ENCODE measurements at regions not wholly inside any gene's neighbourhood (a gene's known extent, or its start where the extent isn't known, plus 50 kb on each side); places are given as distances from the start of the nearest gene placed in this dataset.

DNA sequence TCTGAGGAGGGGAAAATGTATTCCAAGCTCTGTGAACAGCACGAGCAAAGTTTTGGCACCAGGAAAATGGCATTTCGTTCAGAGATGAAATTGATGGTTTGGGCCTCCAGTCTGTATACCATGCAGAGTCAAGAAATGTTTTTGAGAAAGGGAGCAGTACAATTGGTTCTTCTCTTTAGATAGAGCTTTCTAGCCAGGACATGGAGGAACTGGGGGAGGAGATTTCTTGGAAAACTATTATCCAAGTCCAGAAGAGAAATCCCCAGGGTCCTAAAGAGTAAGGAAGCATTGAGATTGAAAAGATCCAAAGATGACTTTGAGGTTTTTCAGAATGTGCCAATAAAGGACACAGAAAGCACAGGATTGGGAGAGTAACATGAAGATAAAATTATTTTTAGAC lies 432.4 kb downstream of the TNS1 start:
- Mint-ChIP-seq H3K27me3 (ENCODE audit: unreplicated experiment) (peaks cover 1% of the 10 kb centered on the region), H3K4me3 (ENCODE audit: unreplicated experiment) (no peak overlapping the region), H3K36me3 (ENCODE audit: unreplicated experiment) (peaks cover 5% of the 10 kb centered on the region), H3K9me3 (ENCODE audit: unreplicated experiment) (no peaks in the 10 kb centered on the region), H3K27ac (ENCODE audit: unreplicated experiment) (no peak overlapping the region), H3K4me1 (ENCODE audit: low read depth, unreplicated experiment) (no peaks in the 10 kb centered on the region)
- no peak for TF ChIP-seq CTCF (IDR thresholded peaks at IDR 0.05; ENCODE audit: partially characterized antibody, unreplicated experiment)
- no peak for DNase-seq

GRCh38 chr2:217568289-217568971 lies 434.4 kb downstream of the TNS1 start:
- Mint-ChIP-seq H3K27me3 (ENCODE audit: unreplicated experiment) (peaks cover 2% of the 10 kb centered on the region), H3K27ac (ENCODE audit: unreplicated experiment) (no peak overlapping the region), H3K36me3 (ENCODE audit: unreplicated experiment) (peaks cover 5% of the 10 kb centered on the region), H3K9me3 (ENCODE audit: unreplicated experiment) (no peaks in the 10 kb centered on the region), H3K4me3 (ENCODE audit: unreplicated experiment) (no peak overlapping the region), H3K4me1 (ENCODE audit: low read depth, unreplicated experiment) (no peaks in the 10 kb centered on the region)
- DNase-seq = no peak
- TF ChIP-seq CTCF (IDR thresholded peaks at IDR 0.05; ENCODE audit: partially characterized antibody, unreplicated experiment) = no peak

DNA sequence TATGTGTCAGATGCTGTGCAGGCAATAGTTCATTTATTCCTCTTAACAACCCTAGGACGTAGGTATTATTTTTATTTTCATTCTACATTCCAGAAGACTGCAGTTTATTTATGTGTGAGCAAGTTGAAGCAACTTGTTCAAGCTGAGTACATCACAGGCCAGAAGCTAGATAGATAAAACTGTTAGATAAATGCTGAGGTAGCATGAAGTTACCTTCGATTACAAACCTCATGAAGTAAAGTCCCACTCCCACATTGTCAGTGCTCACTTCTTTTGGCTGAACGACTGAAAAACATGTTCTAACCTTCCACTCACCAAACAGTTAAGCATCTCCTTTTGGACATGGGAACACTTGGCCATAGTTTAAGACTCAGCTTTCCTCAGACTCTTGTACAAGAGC lies 439.2 kb downstream of the TNS1 start:
- Mint-ChIP-seq H3K9me3 (ENCODE audit: unreplicated experiment) (no peaks in the 10 kb centered on the region), H3K27ac (ENCODE audit: unreplicated experiment) (no peak overlapping the region), H3K4me1 (ENCODE audit: low read depth, unreplicated experiment) (no peaks in the 10 kb centered on the region), H3K27me3 (ENCODE audit: unreplicated experiment) (peaks cover 4% of the 10 kb centered on the region), H3K36me3 (ENCODE audit: unreplicated experiment) (peaks cover 10% of the 10 kb centered on the region), H3K4me3 (ENCODE audit: unreplicated experiment) (no peak overlapping the region)
- DNase-seq = no peak
- TF ChIP-seq CTCF (IDR thresholded peaks at IDR 0.05; ENCODE audit: partially characterized antibody, unreplicated experiment) = no peak

DNA sequence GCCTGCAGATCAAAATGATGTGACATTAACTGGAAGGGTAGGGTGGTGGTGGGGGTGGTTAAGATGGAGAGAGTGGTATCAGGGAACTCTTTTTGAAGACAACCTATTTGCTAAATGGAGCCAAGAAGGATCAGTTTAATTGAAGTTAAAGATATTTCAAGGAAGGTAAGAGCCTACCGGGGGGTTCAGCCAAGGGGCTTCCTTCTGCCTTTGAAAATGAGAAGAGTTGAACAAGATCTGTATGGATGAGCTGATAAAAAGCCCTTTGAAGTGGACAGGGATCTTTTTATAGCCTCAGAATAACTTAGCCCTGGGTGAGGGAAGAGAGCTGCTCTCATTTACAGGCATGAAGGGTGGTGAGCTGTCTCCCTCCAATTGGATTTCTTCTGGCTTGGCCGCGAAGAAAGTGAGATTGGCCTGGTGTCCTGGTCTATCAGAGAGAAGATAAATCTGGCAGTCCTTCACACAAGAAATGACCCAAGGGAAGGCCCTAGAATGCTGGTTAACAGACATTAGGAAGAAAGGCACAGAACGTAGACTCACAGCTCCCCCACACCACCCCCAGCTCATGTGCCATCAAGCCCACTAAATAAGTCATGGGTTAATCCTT lies 439.8 kb downstream of the TNS1 start:
- Mint-ChIP-seq H3K9me3 (ENCODE audit: unreplicated experiment) (no peaks in the 10 kb centered on the region), H3K36me3 (ENCODE audit: unreplicated experiment) (peaks cover 15% of the 10 kb centered on the region), H3K4me3 (ENCODE audit: unreplicated experiment) (no peak overlapping the region), H3K27me3 (ENCODE audit: unreplicated experiment) (peaks cover 4% of the 10 kb centered on the region), H3K4me1 (ENCODE audit: low read depth, unreplicated experiment) (no peaks in the 10 kb centered on the region), H3K27ac (ENCODE audit: unreplicated experiment) (no peak overlapping the region)
- DNase-seq = no peak
- no peak for TF ChIP-seq CTCF (IDR thresholded peaks at IDR 0.05; ENCODE audit: partially characterized antibody, unreplicated experiment)

- no peak overlapping the region for H3K27ac Mint-ChIP-seq (ENCODE audit: unreplicated experiment)
- no peaks in the 10 kb centered on the region for H3K4me1 Mint-ChIP-seq (ENCODE audit: low read depth, unreplicated experiment)
- no peaks in the 10 kb centered on the region for H3K9me3 Mint-ChIP-seq (ENCODE audit: unreplicated experiment)
- H3K4me3 Mint-ChIP-seq (ENCODE audit: unreplicated experiment) = no peak overlapping the region
- DNase-seq = no peak
- H3K27me3 Mint-ChIP-seq (ENCODE audit: unreplicated experiment) = peaks cover 4% of the 10 kb centered on the region
- H3K36me3 Mint-ChIP-seq (ENCODE audit: unreplicated experiment) = peaks cover 15% of the 10 kb centered on the region
- no peak for TF ChIP-seq CTCF (IDR thresholded peaks at IDR 0.05; ENCODE audit: partially characterized antibody, unreplicated experiment)
These were observed 443.7 kb downstream of the TNS1 start for GRCh38 chr2:217559084-217559483.

Measured in glutamatergic neuron (in vitro differentiated cells).